ENCODE measurements at regions not wholly inside any gene's neighbourhood (a gene's known extent, or its start where the extent isn't known, plus 50 kb on each side); places are given as distances from the start of the nearest gene placed in this dataset.

DNA sequence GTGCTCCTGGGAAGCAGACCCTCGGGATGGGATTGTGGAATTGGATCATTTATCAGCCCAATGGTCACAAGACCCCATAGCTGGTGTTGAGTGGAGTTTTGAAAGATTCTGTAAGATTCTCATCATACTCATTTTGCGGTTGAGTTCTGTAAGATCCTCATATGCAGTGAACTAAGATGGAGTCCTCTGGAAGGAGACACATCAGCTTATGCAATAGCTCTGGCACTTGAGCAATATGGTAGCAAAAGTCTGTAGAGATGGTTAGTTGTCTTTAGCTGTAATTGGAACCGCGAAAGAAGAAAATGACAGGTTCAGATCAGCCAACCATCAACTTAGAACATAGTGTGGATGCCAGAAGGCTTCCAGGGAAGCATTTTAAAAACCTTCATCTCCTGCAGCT lies 184.5 kb upstream of the TSC22D2 start:
- H4K20me1 ChIP-seq (ENCODE audit: control insufficient read depth, insufficient read depth, low read length, poor library complexity, severe bottlenecking) = no peaks in the 10 kb centered on the region
- no peak overlapping the region for H3K4me3 ChIP-seq (ENCODE audit: control extremely low read depth in 1 of 5, extremely low read depth in 1 of 5, insufficient read depth in 1 of 5, low read depth in 2 of 5, low read length in 4 of 5)
- ATAC-seq (ENCODE audit: low read depth) (no peak), DNase-seq (no peak)
- 63% methylated on average over 1 of the region's 4 CpGs for WGBS (ENCODE audit: insufficient coverage)
- TF ChIP-seq EZH2 (IDR thresholded peaks at IDR 0.05; ENCODE audit: borderline replicate concordance, insufficient read depth, low read depth, low read length, poor library complexity, severe bottlenecking) = no peak
- TF ChIP-seq, protein P1, sequence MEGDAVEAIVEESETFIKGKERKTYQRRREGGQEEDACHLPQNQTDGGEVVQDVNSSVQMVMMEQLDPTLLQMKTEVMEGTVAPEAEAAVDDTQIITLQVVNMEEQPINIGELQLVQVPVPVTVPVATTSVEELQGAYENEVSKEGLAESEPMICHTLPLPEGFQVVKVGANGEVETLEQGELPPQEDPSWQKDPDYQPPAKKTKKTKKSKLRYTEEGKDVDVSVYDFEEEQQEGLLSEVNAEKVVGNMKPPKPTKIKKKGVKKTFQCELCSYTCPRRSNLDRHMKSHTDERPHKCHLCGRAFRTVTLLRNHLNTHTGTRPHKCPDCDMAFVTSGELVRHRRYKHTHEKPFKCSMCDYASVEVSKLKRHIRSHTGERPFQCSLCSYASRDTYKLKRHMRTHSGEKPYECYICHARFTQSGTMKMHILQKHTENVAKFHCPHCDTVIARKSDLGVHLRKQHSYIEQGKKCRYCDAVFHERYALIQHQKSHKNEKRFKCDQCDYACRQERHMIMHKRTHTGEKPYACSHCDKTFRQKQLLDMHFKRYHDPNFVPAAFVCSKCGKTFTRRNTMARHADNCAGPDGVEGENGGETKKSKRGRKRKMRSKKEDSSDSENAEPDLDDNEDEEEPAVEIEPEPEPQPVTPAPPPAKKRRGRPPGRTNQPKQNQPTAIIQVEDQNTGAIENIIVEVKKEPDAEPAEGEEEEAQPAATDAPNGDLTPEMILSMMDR (IDR thresholded peaks at IDR 0.05) = no peak
- POLR2A ChIA-PET = no interaction called here
- H3K4me1 ChIP-seq (ENCODE audit: control insufficient read depth in 2 of 2, insufficient read depth in 2 of 2, low read length in 2 of 2) = peaks cover 10 to 13% of the 10 kb centered on the region in 2 donors
- Mint-ChIP-seq H3K4me3 (no peak overlapping the region), H3K27ac (no peak overlapping the region), H3K9me3 (ENCODE audit: insufficient read depth) (no peaks in the 10 kb centered on the region), H3K4me1 (peaks cover 10% of the 10 kb centered on the region), H3K27me3 (peaks cover 49% of the 10 kb centered on the region)
- no peaks in the 10 kb centered on the region for H3K79me2 ChIP-seq (ENCODE audit: control insufficient read depth, insufficient read depth, low read length)
- intact Hi-C loops (cut with micrococcal nuclease) = loop anchor here (5.0 kb wide), 1 partner anchor 711 kb away; no protein-coding TSS in a partner anchor
- peaks cover 0 to 29% (median 11%) of the 10 kb centered on the region in 4 experiments for H3K27me3 ChIP-seq (replicated peaks in 1 of 4; ENCODE audit: control extremely low read depth in 1 of 4, control insufficient read depth in 3 of 4, insufficient read depth in 4 of 4, low read length in 3 of 4)
- no peak overlapping the region for H3K27ac ChIP-seq (ENCODE audit: low read length in 2 of 2)
- no peak overlapping the region for H2AFZ ChIP-seq (ENCODE audit: insufficient read depth, low read depth, low read length, poor library complexity, severe bottlenecking)
- no peaks in the 10 kb centered on the region for H3K9me3 ChIP-seq (ENCODE audit: control extremely low read depth in 1 of 3, control insufficient read depth in 2 of 3, insufficient read depth in 1 of 3, low read length in 2 of 3)
- no peak overlapping the region for H3K4me2 ChIP-seq (replicated peaks; ENCODE audit: low read depth, low read length, poor library complexity, severe bottlenecking)
- H3K9ac ChIP-seq (ENCODE audit: low read length) = no peak overlapping the region
- no peaks in the 10 kb centered on the region for H3K36me3 ChIP-seq (replicated peaks in 1 of 2; ENCODE audit: control extremely low read depth in 1 of 2, control insufficient read depth in 1 of 2, extremely low read depth in 1 of 2, insufficient read depth in 2 of 2, low read length in 1 of 2)
- CTCF ChIA-PET = interaction anchor here (0.8 to 3.0 kb wide), 4 partner anchors 8 to 458 kb away, joined by 4 to 26 read pairs (median 7); no protein-coding TSS in a partner anchor

DNA sequence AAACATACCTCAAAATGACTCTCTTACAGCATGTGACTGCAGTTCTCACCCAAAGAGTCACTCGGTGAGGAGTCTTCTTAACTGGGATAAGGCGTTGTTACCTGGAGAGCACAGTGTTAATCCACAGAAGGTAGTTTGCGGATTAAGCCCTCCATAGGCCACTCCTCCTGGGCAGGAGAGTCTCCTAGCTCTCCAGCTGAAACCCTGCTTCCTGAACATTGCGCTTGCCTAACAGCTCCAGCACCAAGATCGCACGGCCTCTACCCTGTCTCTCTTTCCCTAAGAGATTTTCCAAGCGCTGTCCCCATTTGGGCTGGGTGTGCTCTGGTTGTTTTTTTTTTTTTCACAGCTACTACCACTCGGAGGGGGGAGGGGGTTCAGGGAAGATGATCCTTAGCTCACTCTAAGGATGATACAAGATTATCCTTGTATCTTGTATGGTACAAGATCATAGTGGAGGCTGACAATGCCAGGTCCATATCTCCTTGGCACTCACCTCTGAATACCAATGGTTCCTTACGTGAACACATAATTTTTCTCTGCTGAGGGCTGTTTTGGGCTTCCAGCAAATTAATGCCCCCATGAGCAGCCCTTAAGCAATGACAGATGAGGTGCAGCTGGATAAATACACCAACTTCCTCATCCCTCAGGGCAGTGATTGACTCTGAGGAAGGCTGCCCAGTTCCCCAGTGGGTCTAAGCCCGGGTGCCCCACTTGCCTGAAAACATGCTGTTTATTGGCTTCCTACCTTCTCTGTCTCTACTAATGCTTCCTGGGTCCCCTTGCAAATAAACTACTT lies 185.2 kb upstream of the TSC22D2 start:
- Histone ChIP-seq H3K9ac (ENCODE audit: low read length) (no peak overlapping the region), H3K9me3 (ENCODE audit: control extremely low read depth in 1 of 3, control insufficient read depth in 2 of 3, insufficient read depth in 1 of 3, low read length in 2 of 3) (peaks cover 0 to 2% (median 1%) of the 10 kb centered on the region in 3 donors), H3K27me3 (replicated peaks in 1 of 4; ENCODE audit: control extremely low read depth in 1 of 4, control insufficient read depth in 3 of 4, insufficient read depth in 4 of 4, low read length in 3 of 4) (peaks cover 0 to 29% (median 11%) of the 10 kb centered on the region in 4 experiments), H3K27ac (ENCODE audit: low read length in 2 of 2) (no peak overlapping the region), H3K4me3 (ENCODE audit: control extremely low read depth in 1 of 5, extremely low read depth in 1 of 5, insufficient read depth in 1 of 5, low read depth in 2 of 5, low read length in 4 of 5) (no peak overlapping the region), H3K4me1 (ENCODE audit: control insufficient read depth in 2 of 2, insufficient read depth in 2 of 2, low read length in 2 of 2) (peaks cover 10 to 13% of the 10 kb centered on the region in 2 donors), H2AFZ (ENCODE audit: insufficient read depth, low read depth, low read length, poor library complexity, severe bottlenecking) (no peak overlapping the region), H3K79me2 (ENCODE audit: control insufficient read depth, insufficient read depth, low read length) (no peaks in the 10 kb centered on the region), H3K4me2 (replicated peaks; ENCODE audit: low read depth, low read length, poor library complexity, severe bottlenecking) (no peak overlapping the region), H4K20me1 (ENCODE audit: control insufficient read depth, insufficient read depth, low read length, poor library complexity, severe bottlenecking) (no peaks in the 10 kb centered on the region), H3K36me3 (replicated peaks in 1 of 2; ENCODE audit: control extremely low read depth in 1 of 2, control insufficient read depth in 1 of 2, extremely low read depth in 1 of 2, insufficient read depth in 2 of 2, low read length in 1 of 2) (no peaks in the 10 kb centered on the region)
- intact Hi-C loops (cut with micrococcal nuclease) = loop anchor here (5.0 kb wide), 1 partner anchor 711 kb away; no protein-coding TSS in a partner anchor
- ChIA-PET CTCF (interaction anchor here (0.6 to 3.0 kb wide), 7 partner anchors 8 to 457 kb away, joined by 3 to 26 read pairs (median 4); no protein-coding TSS in a partner anchor), POLR2A (no interaction called here)
- DNase-seq = no peak
- ATAC-seq (ENCODE audit: low read depth) = no peak
- H3K9me3 Mint-ChIP-seq (ENCODE audit: insufficient read depth) = no peaks in the 10 kb centered on the region
- TF ChIP-seq, protein P1 (IDR thresholded peaks at IDR 0.05) = no peak
- no peak for TF ChIP-seq EZH2 (IDR thresholded peaks at IDR 0.05; ENCODE audit: borderline replicate concordance, insufficient read depth, low read depth, low read length, poor library complexity, severe bottlenecking)
- no peak overlapping the region for H3K4me3 Mint-ChIP-seq
- peaks cover 54% of the 10 kb centered on the region for H3K27me3 Mint-ChIP-seq
- no peak overlapping the region for H3K27ac Mint-ChIP-seq
- H3K4me1 Mint-ChIP-seq = peaks cover 10% of the 10 kb centered on the region
- 47% methylated on average over 4 of the region's 10 CpGs for WGBS (ENCODE audit: insufficient coverage)
